ENCODE measurements at regions not wholly inside any gene's neighbourhood (a gene's known extent, or its start where the extent isn't known, plus 50 kb on each side); places are given as distances from the start of the nearest gene placed in this dataset.

DNA sequence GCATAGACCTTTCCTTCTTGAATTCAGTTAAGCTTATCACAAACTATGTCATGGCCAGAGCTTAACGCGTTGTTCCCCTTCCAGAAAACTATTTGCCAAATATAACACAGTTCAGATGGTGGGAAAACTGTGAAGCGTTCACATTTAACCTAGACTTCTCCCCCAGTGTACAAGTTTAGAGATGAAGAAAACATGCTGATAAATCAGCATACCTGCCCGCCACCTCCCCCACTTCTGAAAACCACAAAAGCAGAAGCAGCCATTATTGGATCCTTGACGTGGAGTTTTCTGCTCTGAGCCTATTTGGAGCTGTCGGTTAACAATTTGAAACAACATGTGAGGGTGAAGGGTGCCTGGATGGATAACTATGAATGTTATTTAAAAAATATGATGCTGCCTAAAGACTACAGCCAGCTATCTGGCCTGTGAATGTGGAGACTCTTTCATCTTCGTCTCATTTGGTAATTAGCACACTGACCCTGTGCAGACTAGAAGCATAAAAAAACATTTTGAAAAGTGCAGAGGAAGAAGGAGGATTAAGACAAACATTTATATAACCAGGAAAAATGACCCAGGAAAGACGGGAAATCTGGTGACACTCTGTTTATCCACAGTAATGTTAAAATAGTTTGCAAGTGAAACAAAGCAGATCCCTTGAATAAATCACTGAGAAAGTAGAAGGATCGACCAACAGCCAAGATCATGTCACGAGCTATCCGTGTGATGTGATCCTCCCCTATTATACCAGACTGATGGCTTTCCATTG is 408.2 kb downstream of the AEBP2 start:
- BruUV-seq (replicated peaks), result no TSS peak

DNA sequence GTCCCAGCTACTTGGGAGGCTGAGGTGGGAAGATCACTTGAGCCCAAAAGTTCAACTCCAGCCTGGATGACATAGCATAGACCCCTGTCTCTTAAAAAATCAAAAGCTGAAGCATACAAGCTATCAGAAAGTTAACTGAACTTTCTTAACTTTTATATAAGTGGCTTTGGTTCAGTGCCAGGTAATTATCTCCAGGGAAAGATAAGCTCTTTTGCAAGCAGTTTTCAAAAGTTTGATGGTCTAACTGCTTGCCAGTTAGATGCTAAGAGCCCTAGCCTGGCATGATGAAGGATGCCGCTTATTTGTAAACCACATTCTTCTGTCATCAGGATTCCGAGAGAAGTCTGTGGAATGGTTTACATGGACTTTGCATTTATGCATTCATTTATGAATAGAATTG is 409.1 kb downstream of the AEBP2 start:
- POLR2A ChIA-PET, result no interaction called here
- H3K9ac ChIP-seq (ENCODE audit: insufficient read depth in 1 of 2, low read depth in 2 of 2, low read length in 2 of 2), result no peak overlapping the region
- no peak for TF ChIP-seq EP400 (IDR thresholded peaks at IDR 0.05)
- no peak for TF ChIP-seq ARID4B (CRISPR knock-in tag; IDR thresholded peaks at IDR 0.05)
- no peak for TF ChIP-seq BCL6 (CRISPR knock-in tag; IDR thresholded peaks at IDR 0.05)
- TF ChIP-seq XRCC4 (IDR thresholded peaks at IDR 0.05; ENCODE audit: extremely low read depth, insufficient read depth, insufficient read length), result no peak
- TF ChIP-seq DLX4 (CRISPR knock-in tag; IDR thresholded peaks at IDR 0.05), result no peak
- no peak for TF ChIP-seq EHMT2 (IDR thresholded peaks at IDR 0.05)
- no peak for TF ChIP-seq ZNF133 (CRISPR knock-in tag; IDR thresholded peaks at IDR 0.05)
- TF ChIP-seq SMC3 (conservative IDR thresholded peaks at IDR 0.05; ENCODE audit: insufficient read depth, low read depth, low read length), result no peak
- TF ChIP-seq WHSC1 (IDR thresholded peaks at IDR 0.05; ENCODE audit: low read length), result no peak
- TF ChIP-seq KAT8 (IDR thresholded peaks at IDR 0.05; ENCODE audit: low read depth), result no peak

More for the DNA sequence above, 408.2 kb downstream of the AEBP2 start:
- ATAC-seq (no peak), FAIRE-seq (no peak), DNase-seq (ENCODE audit: extremely low read depth in 1 of 4, low spot score in 3 of 4) (no peak)
- intact Hi-C loops (cut with micrococcal nuclease), result no loop called here
- in situ Hi-C loops (cut with MboI), result no loop called here
- H3K4me1 ChIP-seq (replicated peaks in 1 of 2; ENCODE audit: control insufficient read depth in 2 of 2, insufficient read depth in 2 of 2, low read length in 2 of 2), result no peaks in the 10 kb centered on the region
- 1% methylated on average over 11 of the region's 11 CpGs for WGBS (ENCODE audit: insufficient coverage, low coverage, missing lambda C conversion rate)
- H3K79me2 ChIP-seq (ENCODE audit: control insufficient read depth, insufficient read depth, low read length), result no peaks in the 10 kb centered on the region
- no peak overlapping the region for H3K27ac ChIP-seq (ENCODE audit: extremely low read depth, low read depth, low read length)
- H2AFZ ChIP-seq (ENCODE audit: low read depth, low read length), result no peak overlapping the region
- no peak overlapping the region for H3K9ac ChIP-seq (ENCODE audit: insufficient read depth in 1 of 2, low read depth in 2 of 2, low read length in 2 of 2)
- no peaks in the 10 kb centered on the region for H3K36me3 ChIP-seq (ENCODE audit: control insufficient read depth, insufficient read depth, low read length)
- ChIA-PET CTCF (ENCODE audit: low intra/inter-chr PET ratio) (no interaction called here), POLR2A (no interaction called here)
- H3K9me3 ChIP-seq (replicated peaks; ENCODE audit: control insufficient read depth, insufficient read depth, low read depth, low read length), result no peaks in the 10 kb centered on the region; the same call in 1 of the 2 replicates
- no peaks in the 10 kb centered on the region for H4K20me1 ChIP-seq (replicated peaks; ENCODE audit: control insufficient read depth, insufficient read depth, low read length)
- TF ChIP-seq FOXA3 (CRISPR knock-in tag; conservative IDR thresholded peaks at IDR 0.05 in 1 of 2, IDR thresholded peaks at IDR 0.05 in 1 of 2), result no peak
- H3K9me1 ChIP-seq (ENCODE audit: control insufficient read depth, insufficient read depth, low read length), result no peaks in the 10 kb centered on the region
- no peaks in the 10 kb centered on the region for H3K27me3 ChIP-seq (ENCODE audit: control insufficient read depth in 2 of 2, insufficient read depth in 2 of 2, low read length in 2 of 2)
- no peak overlapping the region for H3K4me2 ChIP-seq (ENCODE audit: insufficient read depth, low read length)
- no peak overlapping the region for H3K4me3 ChIP-seq

More for the DNA sequence above, 409.1 kb downstream of the AEBP2 start:
- in situ Hi-C loops (cut with MboI), result no loop called here
- no peaks in the 10 kb centered on the region for H3K79me2 ChIP-seq (ENCODE audit: control insufficient read depth, insufficient read depth, low read length)
- ATAC-seq (no peak), FAIRE-seq (no peak), DNase-seq (ENCODE audit: extremely low read depth in 1 of 4, low spot score in 3 of 4) (no peak)
- no peaks in the 10 kb centered on the region; the same call in 1 of the 2 replicates for H3K9me3 ChIP-seq (replicated peaks; ENCODE audit: control insufficient read depth, insufficient read depth, low read depth, low read length)
- BruUV-seq (replicated peaks), result no TSS peak
- H3K27ac ChIP-seq (ENCODE audit: extremely low read depth, low read depth, low read length), result no peak overlapping the region
- H3K4me1 ChIP-seq (replicated peaks in 1 of 2; ENCODE audit: control insufficient read depth in 2 of 2, insufficient read depth in 2 of 2, low read length in 2 of 2), result no peaks in the 10 kb centered on the region
- no peak overlapping the region for H2AFZ ChIP-seq (ENCODE audit: low read depth, low read length)
- no peaks in the 10 kb centered on the region for H4K20me1 ChIP-seq (replicated peaks; ENCODE audit: control insufficient read depth, insufficient read depth, low read length)
- CTCF ChIA-PET (ENCODE audit: low intra/inter-chr PET ratio), result no interaction called here
- H3K9me1 ChIP-seq (ENCODE audit: control insufficient read depth, insufficient read depth, low read length), result no peaks in the 10 kb centered on the region
- H3K4me2 ChIP-seq (ENCODE audit: insufficient read depth, low read length), result no peak overlapping the region
- H3K4me3 ChIP-seq, result no peak overlapping the region
- WGBS (ENCODE audit: insufficient coverage, low coverage, missing lambda C conversion rate), result 0% methylated on average over 2 of the region's 2 CpGs
- no peaks in the 10 kb centered on the region for H3K27me3 ChIP-seq (ENCODE audit: control insufficient read depth in 2 of 2, insufficient read depth in 2 of 2, low read length in 2 of 2)
- intact Hi-C loops (cut with micrococcal nuclease), result no loop called here
- no peaks in the 10 kb centered on the region for H3K36me3 ChIP-seq (ENCODE audit: control insufficient read depth, insufficient read depth, low read length)

Measured in K562 (cell line).